GM13976 (cell line): ENCODE measurements at regions not wholly inside any gene's neighbourhood (a gene's known extent, or its start where the extent isn't known, plus 50 kb on each side); places are given as distances from the start of the nearest gene placed in this dataset.

ENCODE experiments used
- DNase-seq: peaks from one replicate; pipeline ENCODE4 v3.0.0; 2012; ENCODE audit warnings: low spot score
- in situ Hi-C: fragments of 300-500 bp; cut with MboI; formaldehyde crosslinking; loops from one replicate; pipeline ENCODE4 v1.12.0; 2022; ENCODE audit warnings: low sequenced_read_pairs, mixed read lengths, inconsistent platforms; ENCODE audit not compliant: unreplicated experiment
- TF ChIP-seq, protein P1 (sequence below): IDR thresholded peaks from 2 replicates; pipeline ENCODE4 v1.5.1; 2012; ENCODE audit warnings: borderline replicate concordance, mild to moderate bottlenecking; ENCODE audit not compliant: insufficient read depth; ENCODE audit errors: extremely low read depth, missing control alignments, control extremely low read depth

- in situ Hi-C loops: no loop called here
- no peak for DNase-seq
- TF ChIP-seq, protein P1, sequence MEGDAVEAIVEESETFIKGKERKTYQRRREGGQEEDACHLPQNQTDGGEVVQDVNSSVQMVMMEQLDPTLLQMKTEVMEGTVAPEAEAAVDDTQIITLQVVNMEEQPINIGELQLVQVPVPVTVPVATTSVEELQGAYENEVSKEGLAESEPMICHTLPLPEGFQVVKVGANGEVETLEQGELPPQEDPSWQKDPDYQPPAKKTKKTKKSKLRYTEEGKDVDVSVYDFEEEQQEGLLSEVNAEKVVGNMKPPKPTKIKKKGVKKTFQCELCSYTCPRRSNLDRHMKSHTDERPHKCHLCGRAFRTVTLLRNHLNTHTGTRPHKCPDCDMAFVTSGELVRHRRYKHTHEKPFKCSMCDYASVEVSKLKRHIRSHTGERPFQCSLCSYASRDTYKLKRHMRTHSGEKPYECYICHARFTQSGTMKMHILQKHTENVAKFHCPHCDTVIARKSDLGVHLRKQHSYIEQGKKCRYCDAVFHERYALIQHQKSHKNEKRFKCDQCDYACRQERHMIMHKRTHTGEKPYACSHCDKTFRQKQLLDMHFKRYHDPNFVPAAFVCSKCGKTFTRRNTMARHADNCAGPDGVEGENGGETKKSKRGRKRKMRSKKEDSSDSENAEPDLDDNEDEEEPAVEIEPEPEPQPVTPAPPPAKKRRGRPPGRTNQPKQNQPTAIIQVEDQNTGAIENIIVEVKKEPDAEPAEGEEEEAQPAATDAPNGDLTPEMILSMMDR: no peak
Observed at GRCh38 chr5:124399426-124399961, 346.9 kb downstream of the ZNF608 start.

DNA sequence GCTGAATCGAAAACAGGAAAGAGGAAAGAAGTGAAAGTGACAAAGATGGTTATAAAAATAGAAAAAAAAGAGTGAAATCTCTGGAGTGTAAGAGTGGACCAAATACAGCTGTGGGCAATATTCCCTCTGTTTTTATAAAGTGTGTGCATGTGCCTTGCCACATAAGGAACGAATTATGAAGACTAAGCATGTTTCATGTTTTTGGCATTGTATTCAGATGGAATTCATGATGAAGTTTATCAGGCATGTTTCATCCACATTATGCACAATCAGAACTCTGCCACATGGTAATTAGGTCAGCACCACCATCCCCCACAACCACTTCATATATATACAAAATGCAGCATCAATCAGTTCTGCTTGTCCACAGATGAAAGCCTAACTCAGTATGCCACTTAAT is 348.0 kb downstream of the ZNF608 start:
- in situ Hi-C loops: no loop called here
- TF ChIP-seq, protein P1: no peak
- DNase-seq: no peak

DNA sequence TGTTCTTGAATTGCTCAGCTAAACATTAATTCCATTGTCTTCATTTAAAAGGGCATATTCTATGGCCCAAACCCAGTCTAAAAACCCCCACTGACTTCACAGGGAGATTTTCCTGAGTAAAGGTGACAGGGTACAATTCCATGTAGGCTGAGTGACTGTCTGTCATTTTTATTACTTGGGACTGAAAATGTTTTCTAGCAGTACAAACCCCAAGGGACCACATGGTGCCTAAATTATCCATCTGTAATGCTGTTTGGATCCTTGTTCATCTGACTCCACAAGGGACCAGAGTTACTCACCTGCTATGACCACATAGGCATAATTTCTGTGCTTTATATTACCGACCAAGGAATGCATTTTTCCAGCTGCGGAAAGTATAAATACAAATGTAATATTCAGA is 349.1 kb downstream of the ZNF608 start:
- TF ChIP-seq, protein P1: no peak
- no peak for DNase-seq
- in situ Hi-C loops: no loop called here

DNA sequence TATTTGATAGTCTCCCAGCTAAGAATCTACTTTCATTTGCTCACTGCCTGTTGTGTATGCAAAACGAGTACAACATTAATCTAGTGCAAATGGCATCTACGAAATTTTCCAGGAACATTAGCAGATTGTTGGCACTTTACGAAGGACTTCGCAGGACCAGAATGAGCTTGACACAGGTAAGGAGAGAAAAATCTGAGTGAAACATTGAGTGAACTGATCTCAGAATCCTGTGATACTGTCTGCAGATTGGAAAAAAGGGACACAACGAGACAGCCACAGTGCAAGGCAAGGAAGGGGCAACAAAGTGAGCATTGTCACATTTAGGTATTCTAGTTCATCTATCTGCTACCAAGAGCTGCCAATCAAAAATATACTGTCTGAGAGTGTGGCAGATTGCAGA is 350.5 kb downstream of the ZNF608 start:
- TF ChIP-seq, protein P1: no peak
- no peak for DNase-seq
- in situ Hi-C loops: no loop called here

DNA sequence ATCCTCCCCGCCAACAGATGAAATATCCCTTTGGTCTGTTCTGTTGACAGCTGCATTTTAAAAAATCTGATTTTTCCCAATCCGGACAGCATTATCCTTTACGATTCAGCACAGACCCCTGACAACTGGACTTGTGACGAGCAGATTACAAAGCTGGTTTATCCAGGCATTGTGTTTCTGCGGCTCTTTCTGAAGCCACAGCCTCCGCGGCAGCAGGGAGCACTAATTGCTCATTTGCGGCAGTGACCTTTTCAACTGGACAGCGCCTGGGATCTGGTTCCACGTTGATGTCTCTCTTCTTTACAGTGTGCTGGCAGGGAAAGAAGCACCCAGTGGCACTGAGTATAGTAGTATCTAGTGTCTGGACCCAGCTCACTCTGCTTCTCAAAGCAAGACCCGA is 351.2 kb downstream of the ZNF608 start:
- in situ Hi-C loops: no loop called here

DNA sequence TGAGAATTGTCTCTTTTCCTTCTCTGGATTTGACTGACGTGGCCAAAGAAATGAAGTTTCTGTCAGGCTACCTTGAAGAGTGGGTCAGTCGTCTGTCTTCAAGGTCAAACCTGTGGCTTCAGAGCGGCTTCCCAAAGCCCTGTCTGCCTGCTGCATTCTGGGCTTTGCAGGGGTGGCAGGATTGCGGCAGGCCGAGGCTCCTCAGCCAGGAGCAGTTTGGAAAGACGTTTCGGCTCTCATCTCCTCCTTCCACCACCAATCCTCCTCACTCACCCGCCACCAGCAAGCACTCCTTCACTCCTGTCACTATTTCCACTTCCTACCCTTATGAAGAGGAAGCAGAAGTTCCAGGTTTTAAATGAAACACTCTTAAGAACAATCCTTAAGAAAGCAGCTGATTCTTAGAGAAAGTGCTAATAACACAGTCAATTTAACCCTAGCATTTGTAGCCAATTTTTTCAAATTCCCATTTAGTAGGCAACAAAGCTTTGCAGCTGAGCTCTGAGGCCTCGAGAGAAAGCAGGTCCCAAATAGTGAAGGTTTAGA is 351.7 kb downstream of the ZNF608 start:
- TF ChIP-seq, protein P1: no peak
- in situ Hi-C loops: no loop called here
- no peak for DNase-seq

More for the DNA sequence above, 351.2 kb downstream of the ZNF608 start:
- DNase-seq: no peak
- TF ChIP-seq, protein P1: no peak
